ENCODE measurements at regions not wholly inside any gene's neighbourhood (a gene's known extent, or its start where the extent isn't known, plus 50 kb on each side); places are given as distances from the start of the nearest gene placed in this dataset.

- FAIRE-seq (no peak), ATAC-seq (peak; percentile 5; the same call in 1 of the 3 replicates), DNase-seq (ENCODE audit: low read depth, low spot score) (no peak)
- no peaks in the 10 kb centered on the region for H4K20me1 ChIP-seq (ENCODE audit: control insufficient read depth, insufficient read depth)
- ChIA-PET SMC1A (ENCODE audit: uncharacterized antibody, unreplicated experiment) (interaction anchor here (1.3 to 27.0 kb wide), 10 partner anchors 10 to 229 kb away, joined by 3 to 636 read pairs (median 9); no protein-coding TSS in a partner anchor), POLR2A (interaction anchor here (0.6 to 4.1 kb wide), 7 partner anchors 9 to 132 kb away, joined by 3 to 25 read pairs (median 4); no protein-coding TSS in a partner anchor), RAD21 (ENCODE audit: unreplicated experiment) (interaction anchor here (0.7 to 5.9 kb wide), 9 partner anchors 13 to 237 kb away, joined by 3 to 43 read pairs (median 4); no protein-coding TSS in a partner anchor), CTCF (interaction anchor here (1.1 to 21.3 kb wide), 6 partner anchors 12 to 704 kb away, joined by 3 to 537 read pairs (median 6); no protein-coding TSS in a partner anchor)
- in situ Hi-C loops (cut with MboI) = loop anchor here (5.0 kb wide), 1 partner anchor 52 kb away; no protein-coding TSS in a partner anchor
- no peaks in the 10 kb centered on the region for H3K27me3 ChIP-seq (replicated peaks in 1 of 2; ENCODE audit: control insufficient read depth in 2 of 2, insufficient read depth in 2 of 2, low read length in 1 of 2)
- peak overlapping the region; percentile 94 for H3K27ac ChIP-seq (ENCODE audit: control insufficient read depth, insufficient read depth)
- 96% methylated on average over 2 of the region's 2 CpGs for WGBS (ENCODE audit: insufficient coverage, insufficient replicate concordance, low lambda C conversion rate, missing lambda C conversion rate)
- TF ChIP-seq MTA2 (IDR thresholded peaks at IDR 0.05; ENCODE audit: low read depth) = no peak
- peak; percentile 77 for TF ChIP-seq USF1 (IDR thresholded peaks at IDR 0.05; ENCODE audit: borderline replicate concordance, extremely low read length, insufficient read depth, low read depth, low read length)
- intact Hi-C loops (cut with micrococcal nuclease; ENCODE audit: unreplicated experiment) = no loop called here
- H3K4me1 ChIP-seq (ENCODE audit: control insufficient read depth, insufficient read depth, low read length) = peaks cover 42% of the 10 kb centered on the region
- peak overlapping the region; percentile 31; the same call in 1 of the 2 replicates for H3K4me2 ChIP-seq (ENCODE audit: control insufficient read depth, insufficient read depth)
- H3K9ac ChIP-seq (ENCODE audit: control insufficient read depth, insufficient read depth, low read length) = no peak overlapping the region
- H3K79me2 ChIP-seq (ENCODE audit: control insufficient read depth, insufficient read depth, low read length) = no peaks in the 10 kb centered on the region; the same call in 1 of the 2 replicates
- no peak overlapping the region for H3K4me3 ChIP-seq
- H2AFZ ChIP-seq (ENCODE audit: control insufficient read depth, low read depth, low read length) = no peak overlapping the region; the same call in 1 of the 2 replicates
- BruUV-seq (replicated peaks) = no TSS peak
- H3K9me3 ChIP-seq (replicated peaks; ENCODE audit: control insufficient read depth, insufficient read depth, low read length) = no peaks in the 10 kb centered on the region
- no peaks in the 10 kb centered on the region for H3K36me3 ChIP-seq (ENCODE audit: control insufficient read depth in 2 of 2, insufficient read depth in 2 of 2, low read length in 1 of 2)
These were observed 139.9 kb downstream of the PALM2AKAP2 start for GRCh38 chr9:109919736-109920408.
